Daoy (cell line): ENCODE measurements at regions not wholly inside any gene's neighbourhood (a gene's known extent, or its start where the extent isn't known, plus 50 kb on each side); places are given as distances from the start of the nearest gene placed in this dataset.

Source experiments
- DNase-seq: peaks from one replicate; pipeline ENCODE4 v3.0.0-alpha.2; 2015; ENCODE audit warnings: low read depth

- DNase-seq: no peak
Observed at GRCh38 chrX:109928596-109929335, 74.1 kb upstream of the TMEM164 start.

- DNase-seq: no peak
Observed at GRCh38 chrX:109931677-109932076, 71.2 kb upstream of the TMEM164 start.

- no peak for DNase-seq
Observed at GRCh38 chrX:109934434-109934833, 68.5 kb upstream of the TMEM164 start.

- DNase-seq: no peak
Observed at GRCh38 chrX:109934935-109935334, 68.0 kb upstream of the TMEM164 start.

- DNase-seq: no peak
Observed at GRCh38 chrX:109936114-109936513, 66.8 kb upstream of the TMEM164 start.

- no peak for DNase-seq
Observed at GRCh38 chrX:109936598-109936997, 66.3 kb upstream of the TMEM164 start.

- no peak for DNase-seq
Observed at GRCh38 chrX:109939498-109939897, 63.4 kb upstream of the TMEM164 start.

GRCh38 chrX:109940411-109940810 is 62.5 kb upstream of the TMEM164 start:
- no peak for DNase-seq

- no peak for DNase-seq
Observed at GRCh38 chrX:109943092-109943739, 59.7 kb upstream of the TMEM164 start.

- DNase-seq: no peak
Observed at GRCh38 chrX:109943740-109944092, 59.2 kb upstream of the TMEM164 start.

GRCh38 chrX:109952050-109952449 is 50.9 kb upstream of the TMEM164 start:
- no peak for DNase-seq

GRCh38 chrX:109952985-109953905 is 49.7 kb upstream of the TMEM164 start:
- DNase-seq: no peak
